ENCODE measurements at regions not wholly inside any gene's neighbourhood (a gene's known extent, or its start where the extent isn't known, plus 50 kb on each side); places are given as distances from the start of the nearest gene placed in this dataset.
"Not testable (repeated sequence)": the region's sequence is repeated elsewhere in the genome, so short reads cannot be mapped to it uniquely, and the experiment has no call there.

DNA sequence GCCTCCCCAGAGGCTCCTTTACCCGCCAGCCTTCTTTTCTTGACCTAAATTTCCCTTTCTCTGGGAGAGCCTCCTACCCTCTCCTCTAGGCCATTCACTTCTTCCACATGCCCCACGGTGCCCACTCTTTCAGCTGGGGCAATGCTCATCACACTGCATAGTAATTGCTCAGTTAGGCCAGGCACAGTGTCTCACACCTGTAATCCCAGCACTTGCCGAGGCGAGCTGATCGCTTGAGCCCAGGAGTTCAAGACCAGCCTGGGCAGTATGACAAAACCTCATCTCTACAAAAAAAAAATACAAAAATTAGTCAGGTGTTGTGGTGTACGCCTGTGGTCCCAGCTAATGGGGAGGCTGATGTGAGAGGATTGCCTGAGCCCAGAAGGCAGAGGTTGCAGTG is 1956.7 kb downstream of the FOXD4L5 start:
- not testable (repeated sequence) for H3K36me3 Mint-ChIP-seq; ATAC-seq; H3K4me3 Mint-ChIP-seq; H3K4me1 Mint-ChIP-seq (ENCODE audit: low read depth in 2 of 2); H3K27ac Mint-ChIP-seq; H3K9me3 Mint-ChIP-seq; DNase-seq (ENCODE audit: low spot score); H3K27me3 Mint-ChIP-seq

DNA sequence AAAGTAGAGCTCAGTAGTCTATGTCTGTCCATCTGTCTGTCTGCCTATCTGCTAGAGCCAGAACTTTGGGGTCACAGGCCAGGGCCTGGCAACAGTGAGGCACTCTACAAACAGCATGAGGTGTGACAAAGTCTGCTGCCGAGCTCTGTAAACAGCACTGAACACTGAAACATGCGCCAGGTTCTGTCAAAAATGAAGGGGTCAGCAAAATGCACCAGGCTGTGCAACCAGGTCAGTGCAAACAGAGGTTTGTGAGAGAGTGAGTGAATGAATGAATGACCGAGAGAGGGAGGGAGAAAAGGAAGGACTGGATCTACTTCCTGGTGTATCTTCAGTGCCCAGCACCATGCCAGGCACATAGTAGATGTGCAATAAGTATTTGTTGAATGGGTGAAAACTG is 1957.8 kb downstream of the FOXD4L5 start:
- H3K27me3 Mint-ChIP-seq; H3K27ac Mint-ChIP-seq; H3K36me3 Mint-ChIP-seq; ATAC-seq; H3K9me3 Mint-ChIP-seq; H3K4me3 Mint-ChIP-seq; H3K4me1 Mint-ChIP-seq (ENCODE audit: low read depth in 2 of 2); DNase-seq (ENCODE audit: low spot score): not testable (repeated sequence)

- DNase-seq (ENCODE audit: low spot score); H3K9me3 Mint-ChIP-seq; H3K27me3 Mint-ChIP-seq; ATAC-seq; H3K4me3 Mint-ChIP-seq; H3K36me3 Mint-ChIP-seq; H3K27ac Mint-ChIP-seq; H3K4me1 Mint-ChIP-seq (ENCODE audit: low read depth in 2 of 2): not testable (repeated sequence)
Observed at GRCh38 chr9:63326665-63327064, 1958.3 kb downstream of the FOXD4L5 start.

DNA sequence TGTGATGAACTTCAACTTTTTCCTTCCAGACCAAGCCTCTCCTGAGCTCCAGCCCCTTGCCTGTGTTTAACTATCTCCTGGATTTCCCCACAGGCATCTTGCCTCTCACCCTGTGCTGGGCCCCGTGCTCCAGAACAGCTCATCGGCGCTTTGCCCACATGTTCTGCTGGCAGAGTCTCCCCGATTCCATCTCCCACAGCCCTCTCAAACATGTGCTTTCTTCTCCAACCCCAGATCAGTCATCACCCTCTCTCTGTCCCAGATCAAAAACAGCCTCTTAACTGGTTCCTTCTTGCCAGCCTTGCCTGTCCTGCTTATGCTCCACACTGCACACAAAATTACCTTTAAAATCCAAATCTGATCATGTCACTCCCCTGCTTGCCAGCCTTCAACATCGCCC is 1959.3 kb downstream of the FOXD4L5 start:
- ATAC-seq; DNase-seq (ENCODE audit: low spot score); H3K4me1 Mint-ChIP-seq (ENCODE audit: low read depth in 2 of 2); H3K27ac Mint-ChIP-seq; H3K4me3 Mint-ChIP-seq; H3K27me3 Mint-ChIP-seq; H3K9me3 Mint-ChIP-seq; H3K36me3 Mint-ChIP-seq: not testable (repeated sequence)

DNA sequence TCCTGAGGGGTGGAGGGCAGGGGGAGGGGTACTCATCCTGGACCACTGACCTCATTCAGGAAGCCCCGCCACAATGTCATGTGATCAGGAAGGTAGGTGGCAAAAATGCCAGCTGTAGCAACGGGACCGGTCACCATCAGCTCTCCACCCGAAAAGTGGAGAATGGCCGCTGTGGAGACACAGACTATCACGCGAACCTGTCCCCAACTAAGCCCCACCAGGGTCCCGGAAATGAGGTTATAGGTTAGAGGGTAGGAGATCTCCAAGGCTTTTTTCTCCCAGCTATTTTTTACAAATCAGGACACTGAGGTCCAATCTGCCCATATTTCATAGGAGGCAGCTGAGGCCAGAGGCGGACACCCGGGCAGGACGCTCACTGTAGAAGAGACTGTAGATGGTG is 1966.9 kb downstream of the FOXD4L5 start:
- H3K9me3 Mint-ChIP-seq; H3K4me1 Mint-ChIP-seq (ENCODE audit: low read depth in 2 of 2); H3K36me3 Mint-ChIP-seq; H3K27me3 Mint-ChIP-seq; ATAC-seq; DNase-seq (ENCODE audit: low spot score); H3K27ac Mint-ChIP-seq; H3K4me3 Mint-ChIP-seq: not testable (repeated sequence)

- H3K4me3 Mint-ChIP-seq; H3K27ac Mint-ChIP-seq; H3K36me3 Mint-ChIP-seq; ATAC-seq; H3K9me3 Mint-ChIP-seq; H3K27me3 Mint-ChIP-seq; H3K4me1 Mint-ChIP-seq (ENCODE audit: low read depth in 2 of 2): not testable (repeated sequence)
- peak; percentile 47 for DNase-seq (ENCODE audit: low spot score)
Observed at GRCh38 chr9:63315387-63315786, 1969.6 kb downstream of the FOXD4L5 start.

- not testable (repeated sequence) for H3K4me1 Mint-ChIP-seq (ENCODE audit: low read depth in 2 of 2); H3K36me3 Mint-ChIP-seq; ATAC-seq; H3K4me3 Mint-ChIP-seq; H3K27me3 Mint-ChIP-seq; H3K27ac Mint-ChIP-seq; H3K9me3 Mint-ChIP-seq
- peak; percentile 10 for DNase-seq (ENCODE audit: low spot score)
Observed at GRCh38 chr9:63296848-63297247, 1988.2 kb downstream of the FOXD4L5 start.

DNA sequence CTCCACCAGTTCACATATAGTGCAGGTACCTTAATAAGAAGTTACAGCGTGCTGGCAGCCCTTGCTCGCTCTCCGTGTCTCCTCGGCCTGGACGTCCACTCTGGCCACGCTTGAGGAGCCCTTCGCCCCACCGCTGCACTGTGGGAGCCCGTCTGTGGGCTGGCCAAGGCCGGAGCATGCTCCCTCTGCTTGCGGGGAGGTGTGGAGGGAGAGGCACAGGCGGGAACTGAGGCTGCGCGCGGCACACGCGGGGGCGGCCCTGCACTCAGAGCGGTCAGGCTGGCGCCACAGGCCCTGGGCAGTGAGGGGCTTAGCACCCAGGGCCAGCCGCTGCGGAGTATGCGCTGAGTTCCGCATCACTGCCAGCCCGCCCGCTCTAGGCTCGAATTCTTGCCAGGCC is 1988.6 kb downstream of the FOXD4L5 start:
- H3K27ac Mint-ChIP-seq; H3K4me1 Mint-ChIP-seq (ENCODE audit: low read depth in 2 of 2); H3K9me3 Mint-ChIP-seq; DNase-seq (ENCODE audit: low spot score); H3K36me3 Mint-ChIP-seq; ATAC-seq; H3K4me3 Mint-ChIP-seq; H3K27me3 Mint-ChIP-seq: not testable (repeated sequence)

- not testable (repeated sequence) for H3K4me3 Mint-ChIP-seq; H3K27ac Mint-ChIP-seq; H3K27me3 Mint-ChIP-seq; ATAC-seq; H3K36me3 Mint-ChIP-seq; DNase-seq (ENCODE audit: low spot score); H3K4me1 Mint-ChIP-seq (ENCODE audit: low read depth in 2 of 2); H3K9me3 Mint-ChIP-seq
Observed at GRCh38 chr9:63289971-63290370, 1995.0 kb downstream of the FOXD4L5 start.

Measured in natural killer cell treated with Interleukin-12 subunit alpha and Interleukin-12 subunit beta and Interleukin-15 and Interleukin-18, amount 100 ng/mL, for 72 hours (primary cell).